B cell (primary cell): ENCODE measurements at regions not wholly inside any gene's neighbourhood (a gene's known extent, or its start where the extent isn't known, plus 50 kb on each side); places are given as distances from the start of the nearest gene placed in this dataset.
"Not testable (repeated sequence)": the region's sequence is repeated elsewhere in the genome, so short reads cannot be mapped to it uniquely, and the experiment has no call there.

Experiments
- ATAC-seq: fragments of 200-7000 bp; cut with Tn5 transposase; one replicate; pipeline ENCODE4 v1.10.0; 2021; ENCODE audit warnings: low read depth, mild to moderate bottlenecking, moderate number of reproducible peaks, moderate library complexity
- CTCF ChIA-PET: fragments of 350-600 bp; sonication (Branson Sonifier 250); formaldehyde crosslinking; loops from one replicate; lab custom pipeline; 2021; ENCODE audit warnings: antibody characterized with exemption, inconsistent platforms; lab: Charles Lee
- POLR2A ChIA-PET: fragments of 350-600 bp; sonication (Branson Sonifier 250); formaldehyde crosslinking; loops from one replicate; lab custom pipeline; 2021; ENCODE audit warnings: antibody characterized with exemption; lab: Charles Lee
- DNase-seq: peaks from one replicate; pipeline ENCODE4 v3.0.0; 2013
- H2AFZ ChIP-seq: 2 replicates; pipeline ENCODE4 v1.6.1; 2012; ENCODE audit warnings: mild to moderate bottlenecking, low read depth, low read length; ENCODE audit not compliant: insufficient read depth, poor library complexity, severe bottlenecking
- H3K27ac ChIP-seq, 2 donors: 1 replicate in 1 of 2; 2 replicates in 1 of 2; pipeline ENCODE4 v1.5.1; 2012 to 2013; ENCODE audit warnings: low read length in 2 of 2, mild to moderate bottlenecking in 2 of 2, moderate library complexity in 1 of 2
- H3K27me3 ChIP-seq, 4 experiments: fragments of 200-600 bp in 1 of 4; sonication (generic) in 1 of 4; replicated peaks in 1 of 4; 1 replicate in 2 of 4; 2 replicates in 2 of 4; pipeline versions ENCODE4 v1.6.1 to v1.7.0; 2013 to 2016; ENCODE audit warnings: low read length in 3 of 4, mild to moderate bottlenecking in 2 of 4, mixed read lengths in 1 of 4, moderate library complexity in 1 of 4; ENCODE audit not compliant: insufficient read depth in 4 of 4, control insufficient read depth in 3 of 4; ENCODE audit errors: control extremely low read depth in 1 of 4
- H3K36me3 ChIP-seq, 2 experiments: replicated peaks in 1 of 2; 1 replicate in 1 of 2; 2 replicates in 1 of 2; pipeline versions ENCODE4 v1.6.1 to v1.7.1; 2013; ENCODE audit warnings: low read length in 1 of 2; ENCODE audit not compliant: insufficient read depth in 2 of 2, control insufficient read depth in 1 of 2; ENCODE audit errors: control extremely low read depth in 1 of 2, extremely low read depth in 1 of 2
- H3K4me1 ChIP-seq, 2 donors: fragments of 200-600 bp in 1 of 2; sonication (generic) in 1 of 2; 1 replicate in 1 of 2; 2 replicates in 1 of 2; pipeline versions ENCODE4 v1.5.1 to v1.6.1; 2013 to 2017; ENCODE audit warnings: low read length in 2 of 2; ENCODE audit not compliant: control insufficient read depth in 2 of 2, insufficient read depth in 2 of 2
- H3K4me2 ChIP-seq: replicated peaks from 2 replicates; pipeline ENCODE3; 2012; ENCODE audit warnings: mild to moderate bottlenecking, low read depth, low read length; ENCODE audit not compliant: poor library complexity, severe bottlenecking
- H3K4me3 ChIP-seq, 5 experiments: fragments of 200-600 bp in 1 of 5; sonication (generic) in 1 of 5; 1 replicate in 3 of 5; 2 replicates in 2 of 5; pipeline versions ENCODE4 v1.5.1 to v1.7.0; 2011 to 2016; ENCODE audit warnings: low read length in 4 of 5, mild to moderate bottlenecking in 4 of 5, low read depth in 2 of 5, control low read depth in 1 of 5, moderate library complexity in 1 of 5; ENCODE audit not compliant: insufficient read depth in 1 of 5; ENCODE audit errors: control extremely low read depth in 1 of 5, extremely low read depth in 1 of 5
- H3K79me2 ChIP-seq: fragments of 200-600 bp; sonication (generic); one replicate; pipeline ENCODE4 v1.6.0; 2016; ENCODE audit warnings: low read length; ENCODE audit not compliant: control insufficient read depth, insufficient read depth
- H3K9ac ChIP-seq: fragments of 200-600 bp; sonication (generic); 2 replicates; pipeline ENCODE4 v1.6.1; 2017; ENCODE audit warnings: mild to moderate bottlenecking, low read length, moderate library complexity
- H3K9me3 ChIP-seq, 3 donors: one replicate each; pipeline versions ENCODE4 v1.6.1 to v1.7.1; 2013; ENCODE audit warnings: low read length in 2 of 3; ENCODE audit not compliant: control insufficient read depth in 2 of 3, insufficient read depth in 1 of 3; ENCODE audit errors: control extremely low read depth in 1 of 3
- H4K20me1 ChIP-seq: 2 replicates; pipeline ENCODE4 v1.6.0; 2012; ENCODE audit warnings: mild to moderate bottlenecking, low read length; ENCODE audit not compliant: insufficient read depth, control insufficient read depth, poor library complexity, severe bottlenecking
- H3K27ac Mint-ChIP-seq: one replicate; pipeline ENCODE4 v1.8.0; 2021; ENCODE audit warnings: mixed read lengths
- H3K27me3 Mint-ChIP-seq: one replicate; pipeline ENCODE4 v1.8.0; 2021; ENCODE audit warnings: mixed read lengths
- H3K4me1 Mint-ChIP-seq: one replicate; pipeline ENCODE4 v1.8.0; 2021; ENCODE audit warnings: mixed read lengths
- H3K4me3 Mint-ChIP-seq: one replicate; pipeline ENCODE4 v1.8.0; 2021; ENCODE audit warnings: mixed read lengths
- H3K9me3 Mint-ChIP-seq: one replicate; pipeline ENCODE4 v1.8.0; 2022; ENCODE audit warnings: mixed read lengths; ENCODE audit not compliant: insufficient read depth
- WGBS: methylation state at CpG from one replicate; pipeline ENCODE4 v1.1.5; 2013; ENCODE audit warnings: missing lambda C conversion rate; ENCODE audit not compliant: insufficient coverage; 5-methylcytosine and 5-hydroxymethylcytosine counted together
- intact Hi-C: fragments of 100-400 bp; cut with micrococcal nuclease; formaldehyde crosslinking; loops from one replicate; pipeline ENCODE4 v1.10.0; 2022

DNA sequence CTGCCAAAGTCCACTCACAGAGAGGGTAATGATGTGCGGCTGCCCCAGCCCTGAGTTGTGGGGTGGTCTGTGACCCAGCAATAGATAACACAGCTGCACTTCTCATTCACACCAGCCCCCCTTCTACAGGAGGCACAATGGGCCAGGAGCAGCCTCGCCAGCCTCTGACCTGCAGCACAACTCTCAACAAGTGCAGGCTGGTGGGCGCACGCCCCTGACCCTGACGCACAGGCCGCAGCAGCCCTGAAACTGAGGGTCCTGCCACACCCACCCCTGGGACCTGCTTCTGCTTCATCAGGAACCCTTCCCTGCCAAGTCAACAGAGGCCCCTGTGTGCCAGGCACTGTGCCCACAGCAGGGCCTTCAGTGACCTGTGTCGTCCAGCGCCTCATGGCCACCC is 5402.2 kb upstream of the TPTE start:
- H3K27me3 ChIP-seq, H3K27me3 Mint-ChIP-seq, intact Hi-C loops, H3K9me3 Mint-ChIP-seq, H4K20me1 ChIP-seq, H3K36me3 ChIP-seq, H3K79me2 ChIP-seq, H3K4me2 ChIP-seq, H2AFZ ChIP-seq, CTCF ChIA-PET, H3K4me1 Mint-ChIP-seq, ATAC-seq, H3K4me3 Mint-ChIP-seq, POLR2A ChIA-PET, H3K9ac ChIP-seq, H3K9me3 ChIP-seq, H3K4me3 ChIP-seq: not testable (repeated sequence)
- peaks cover 8 to 36% of the 10 kb centered on the region in 2 donors for H3K4me1 ChIP-seq
- DNase-seq: peak; percentile 44
- 0% methylated on average over 1 of the region's 8 CpGs for WGBS
- peak overlapping the region; percentile 83 for H3K27ac Mint-ChIP-seq
- H3K27ac ChIP-seq: peak overlapping the region; percentile 57 to 72

DNA sequence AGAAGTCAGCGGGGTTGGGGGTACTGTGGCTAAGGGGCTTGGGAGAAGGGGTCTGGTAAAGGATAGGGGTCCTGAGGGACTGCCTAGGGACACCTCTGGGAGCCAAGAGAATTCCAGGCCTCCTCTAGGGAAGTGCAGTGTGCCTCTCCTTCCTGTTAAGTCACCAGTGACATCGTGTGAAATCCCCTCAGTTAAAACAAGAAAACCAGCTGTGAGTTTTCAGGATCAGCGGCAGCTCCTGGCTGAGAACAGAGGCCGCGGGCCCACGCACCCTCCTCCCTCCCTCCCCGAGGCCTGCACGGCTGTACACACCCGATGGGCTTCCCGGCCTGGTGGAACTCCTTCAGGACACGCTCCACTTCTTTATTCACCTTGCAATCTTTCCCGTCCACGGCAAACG is 5400.0 kb upstream of the TPTE start:
- H3K4me2 ChIP-seq, ATAC-seq, POLR2A ChIA-PET, H3K4me3 ChIP-seq, H3K79me2 ChIP-seq, H3K4me1 Mint-ChIP-seq, H3K4me3 Mint-ChIP-seq, CTCF ChIA-PET, H3K9ac ChIP-seq, H4K20me1 ChIP-seq, H3K27me3 ChIP-seq, H3K36me3 ChIP-seq, intact Hi-C loops, H2AFZ ChIP-seq, H3K9me3 Mint-ChIP-seq, H3K27me3 Mint-ChIP-seq, H3K27ac Mint-ChIP-seq, H3K9me3 ChIP-seq: not testable (repeated sequence)
- Histone ChIP-seq H3K4me1 (peaks cover 4 to 20% of the 10 kb centered on the region in 2 donors), H3K27ac (peak overlapping the region; percentile 54 to 67)
- no CpG with 5 or more reads among the region's 14 CpGs for WGBS
- DNase-seq: peak; percentile 26

DNA sequence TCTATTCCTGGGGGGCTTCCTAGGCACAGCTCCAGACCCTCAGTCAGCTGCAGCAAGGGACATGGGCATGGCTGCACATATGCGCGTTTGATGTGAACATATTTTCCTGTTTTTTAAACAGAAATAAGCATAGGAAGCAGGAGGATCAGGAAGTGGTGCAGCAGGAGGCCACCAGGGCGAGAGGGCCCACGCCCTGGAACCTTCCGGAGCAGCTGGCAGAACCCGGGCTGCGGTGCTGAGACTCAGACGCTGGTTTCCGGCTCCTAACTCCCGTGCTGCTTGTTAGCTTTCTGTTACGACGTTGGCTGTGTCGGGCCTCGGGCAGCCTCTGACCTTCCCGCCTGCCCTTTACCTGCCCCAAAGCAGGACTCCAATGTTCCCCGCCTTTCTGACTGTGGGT is 5399.5 kb upstream of the TPTE start:
- intact Hi-C loops, H3K27me3 ChIP-seq, H3K36me3 ChIP-seq, H3K4me2 ChIP-seq, H3K79me2 ChIP-seq, H3K9me3 Mint-ChIP-seq, H4K20me1 ChIP-seq, DNase-seq, H3K4me1 Mint-ChIP-seq, H3K9ac ChIP-seq, H3K9me3 ChIP-seq, CTCF ChIA-PET, H3K27me3 Mint-ChIP-seq, H3K4me3 ChIP-seq, POLR2A ChIA-PET, H2AFZ ChIP-seq, H3K4me3 Mint-ChIP-seq, ATAC-seq: not testable (repeated sequence)
- peak overlapping the region in 1 of 2 donors; percentile 78 for H3K27ac ChIP-seq
- H3K27ac Mint-ChIP-seq: peak overlapping the region; percentile 65
- peaks cover 4 to 20% of the 10 kb centered on the region in 2 donors for H3K4me1 ChIP-seq
- WGBS: no CpG with 5 or more reads among the region's 16 CpGs
